Transverse colon (tissue), 3 donors: ENCODE measurements at regions not wholly inside any gene's neighbourhood (a gene's known extent, or its start where the extent isn't known, plus 50 kb on each side); places are given as distances from the start of the nearest gene placed in this dataset.

Source experiments
- CTCF ChIP-seq, 5 experiments: fragments of 200-600 bp in 3 of 5; fragments of 450-650 bp in 2 of 5; sonication (generic) in 3 of 5; IDR thresholded peaks; 1 replicate in 2 of 5; 2 replicates in 3 of 5; pipeline ENCODE4 v1.5.1; 2016 to 2017; ENCODE audit warnings: antibody characterized with exemption in 5 of 5, inconsistent platforms in 3 of 5, mild to moderate bottlenecking in 2 of 5, moderate library complexity in 1 of 5
- EP300 ChIP-seq: sonication (generic); formaldehyde crosslinking; IDR thresholded peaks from one replicate; pipeline ENCODE4 v1.6.1; 2017; ENCODE audit warnings: antibody characterized with exemption, low read depth
- POLR2A ChIP-seq: fragments of 450-650 bp; IDR thresholded peaks from one replicate; pipeline ENCODE4 v1.6.1; 2016; ENCODE audit warnings: antibody characterized with exemption, mild to moderate bottlenecking, moderate library complexity

- TF ChIP-seq CTCF (IDR thresholded peaks at IDR 0.05) (no peak), EP300 (no peak), POLR2A (no peak)
These were observed 107.3 kb downstream of the BRD1 start for GRCh38 chr22:49720279-49720959.
